Hepatocyte (in vitro differentiated cells): ENCODE measurements at regions not wholly inside any gene's neighbourhood (a gene's known extent, or its start where the extent isn't known, plus 50 kb on each side); places are given as distances from the start of the nearest gene placed in this dataset.

Experiments used
- DNase-seq: peaks from one replicate; pipeline ENCODE4 v3.0.0-alpha.2; 2016; ENCODE audit warnings: low spot score
- H2AFZ ChIP-seq: fragments of 200-600 bp; sonication (generic); 2 replicates; pipeline ENCODE4 v1.6.0; 2016; ENCODE audit warnings: antibody characterized with exemption, mild to moderate bottlenecking
- H3K27ac ChIP-seq: fragments of 200-600 bp; sonication (generic); 2 replicates; pipeline ENCODE4 v1.5.1; 2016; ENCODE audit warnings: mild to moderate bottlenecking
- H3K27me3 ChIP-seq: fragments of 200-600 bp; sonication (generic); 2 replicates; pipeline ENCODE4 v1.6.1; 2016
- H3K36me3 ChIP-seq: fragments of 200-600 bp; sonication (generic); replicated peaks from 2 replicates; pipeline ENCODE4 v1.5.1; 2016; ENCODE audit warnings: low read depth; ENCODE audit not compliant: insufficient read depth
- H3K4me1 ChIP-seq: fragments of 200-600 bp; sonication (generic); 2 replicates; pipeline ENCODE4 v1.5.1; 2016; ENCODE audit warnings: mild to moderate bottlenecking, moderate library complexity; ENCODE audit not compliant: insufficient read depth
- H3K4me2 ChIP-seq: fragments of 200-600 bp; sonication (generic); 2 replicates; pipeline ENCODE4 v1.6.0; 2016
- H3K4me3 ChIP-seq: fragments of 200-600 bp; sonication (generic); 2 replicates; pipeline ENCODE4 v1.5.1; 2016; ENCODE audit warnings: mild to moderate bottlenecking
- H3K79me2 ChIP-seq: fragments of 200-600 bp; sonication (generic); 2 replicates; pipeline ENCODE4 v1.6.0; 2017; ENCODE audit warnings: mild to moderate bottlenecking
- H3K9me2 ChIP-seq: fragments of 200-600 bp; sonication (generic); replicated peaks from 2 replicates; pipeline ENCODE4 v1.6.0; 2017; ENCODE audit warnings: mild to moderate bottlenecking; ENCODE audit not compliant: insufficient read depth
- H3K9me3 ChIP-seq: fragments of 200-600 bp; sonication (generic); 2 replicates; pipeline ENCODE4 v1.5.1; 2016; ENCODE audit warnings: low read depth, mild to moderate bottlenecking
- H4K20me1 ChIP-seq: fragments of 200-600 bp; sonication (generic); 2 replicates; pipeline ENCODE4 v1.6.0; 2016; ENCODE audit warnings: mild to moderate bottlenecking; ENCODE audit not compliant: insufficient read depth, poor library complexity, severe bottlenecking
- EZH2 ChIP-seq: fragments of 200-600 bp; sonication (generic); IDR thresholded peaks from 2 replicates; pipeline ENCODE4 v1.6.1; 2016; ENCODE audit warnings: antibody characterized with exemption, mild to moderate bottlenecking, borderline replicate concordance
- EZH2phosphoT487 ChIP-seq: fragments of 200-600 bp; sonication (generic); IDR thresholded peaks from one replicate; pipeline ENCODE4 v1.6.1; 2018; ENCODE audit warnings: antibody characterized with exemption, mild to moderate bottlenecking, low read depth, moderate library complexity; ENCODE audit not compliant: unreplicated experiment, severe bottlenecking
- WGBS: methylation state at CpG from one replicate; pipeline ENCODE4 v1.1.6; 2016; ENCODE audit warnings: low lambda C conversion rate; ENCODE audit errors: missing lambda C conversion rate; 5-methylcytosine and 5-hydroxymethylcytosine counted together
- TF ChIP-seq, protein P1 (sequence below): fragments of 200-600 bp; sonication (generic); IDR thresholded peaks from 2 replicates; pipeline ENCODE4 v1.5.1; 2016; ENCODE audit warnings: antibody characterized with exemption, mild to moderate bottlenecking; ENCODE audit not compliant: poor library complexity

- H3K9me3 ChIP-seq = no peaks in the 10 kb centered on the region
- no peaks in the 10 kb centered on the region for H3K79me2 ChIP-seq
- no peak overlapping the region for H3K4me2 ChIP-seq
- TF ChIP-seq EZH2 = no peak
- TF ChIP-seq, protein P1, sequence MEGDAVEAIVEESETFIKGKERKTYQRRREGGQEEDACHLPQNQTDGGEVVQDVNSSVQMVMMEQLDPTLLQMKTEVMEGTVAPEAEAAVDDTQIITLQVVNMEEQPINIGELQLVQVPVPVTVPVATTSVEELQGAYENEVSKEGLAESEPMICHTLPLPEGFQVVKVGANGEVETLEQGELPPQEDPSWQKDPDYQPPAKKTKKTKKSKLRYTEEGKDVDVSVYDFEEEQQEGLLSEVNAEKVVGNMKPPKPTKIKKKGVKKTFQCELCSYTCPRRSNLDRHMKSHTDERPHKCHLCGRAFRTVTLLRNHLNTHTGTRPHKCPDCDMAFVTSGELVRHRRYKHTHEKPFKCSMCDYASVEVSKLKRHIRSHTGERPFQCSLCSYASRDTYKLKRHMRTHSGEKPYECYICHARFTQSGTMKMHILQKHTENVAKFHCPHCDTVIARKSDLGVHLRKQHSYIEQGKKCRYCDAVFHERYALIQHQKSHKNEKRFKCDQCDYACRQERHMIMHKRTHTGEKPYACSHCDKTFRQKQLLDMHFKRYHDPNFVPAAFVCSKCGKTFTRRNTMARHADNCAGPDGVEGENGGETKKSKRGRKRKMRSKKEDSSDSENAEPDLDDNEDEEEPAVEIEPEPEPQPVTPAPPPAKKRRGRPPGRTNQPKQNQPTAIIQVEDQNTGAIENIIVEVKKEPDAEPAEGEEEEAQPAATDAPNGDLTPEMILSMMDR = no peak
- TF ChIP-seq EZH2phosphoT487 = no peak
- H3K36me3 ChIP-seq = no peaks in the 10 kb centered on the region
- no peaks in the 10 kb centered on the region for H4K20me1 ChIP-seq
- no peak overlapping the region for H3K4me3 ChIP-seq
- 88% methylated on average over 2 of the region's 2 CpGs for WGBS
- H3K4me1 ChIP-seq = no peaks in the 10 kb centered on the region
- H3K9me2 ChIP-seq = no peaks in the 10 kb centered on the region
- H3K27ac ChIP-seq = no peak overlapping the region
- no peak for DNase-seq
- no peaks in the 10 kb centered on the region for H3K27me3 ChIP-seq
- H2AFZ ChIP-seq = no peak overlapping the region
Observed at GRCh38 chr3:74534611-74535010, 79.8 kb downstream of the CNTN3 start.

- H3K9me3 ChIP-seq = no peaks in the 10 kb centered on the region
- no peaks in the 10 kb centered on the region for H3K9me2 ChIP-seq
- TF ChIP-seq EZH2 (no peak), EZH2phosphoT487 (no peak)
- TF ChIP-seq, protein P1 = no peak
- no peak overlapping the region for H2AFZ ChIP-seq
- no peaks in the 10 kb centered on the region for H3K36me3 ChIP-seq
- H3K4me2 ChIP-seq = no peak overlapping the region
- H3K4me3 ChIP-seq = no peak overlapping the region
- H3K27ac ChIP-seq = no peak overlapping the region
- no peaks in the 10 kb centered on the region for H3K27me3 ChIP-seq
- no peaks in the 10 kb centered on the region for H3K79me2 ChIP-seq
- no peak for DNase-seq
- whole genome bisulfite sequencing = 74% methylated on average over 4 of the region's 4 CpGs
- no peaks in the 10 kb centered on the region for H3K4me1 ChIP-seq
- no peaks in the 10 kb centered on the region for H4K20me1 ChIP-seq
Observed at GRCh38 chr3:74532446-74532845, 82.0 kb downstream of the CNTN3 start.

- TF ChIP-seq EZH2phosphoT487 (no peak), EZH2 (no peak)
- TF ChIP-seq, protein P1 = no peak
- Histone ChIP-seq H3K9me3 (no peaks in the 10 kb centered on the region), H3K4me1 (no peaks in the 10 kb centered on the region), H2AFZ (no peak overlapping the region), H3K27ac (no peak overlapping the region), H3K9me2 (no peaks in the 10 kb centered on the region), H4K20me1 (no peaks in the 10 kb centered on the region), H3K36me3 (no peaks in the 10 kb centered on the region), H3K27me3 (no peaks in the 10 kb centered on the region), H3K79me2 (no peaks in the 10 kb centered on the region), H3K4me3 (no peak overlapping the region), H3K4me2 (peak overlapping the region; percentile 17)
- DNase-seq = peak; percentile 18
- 59% methylated on average over 4 of the region's 4 CpGs for WGBS
Observed at GRCh38 chr3:74531491-74531890, 83.0 kb downstream of the CNTN3 start.

DNA sequence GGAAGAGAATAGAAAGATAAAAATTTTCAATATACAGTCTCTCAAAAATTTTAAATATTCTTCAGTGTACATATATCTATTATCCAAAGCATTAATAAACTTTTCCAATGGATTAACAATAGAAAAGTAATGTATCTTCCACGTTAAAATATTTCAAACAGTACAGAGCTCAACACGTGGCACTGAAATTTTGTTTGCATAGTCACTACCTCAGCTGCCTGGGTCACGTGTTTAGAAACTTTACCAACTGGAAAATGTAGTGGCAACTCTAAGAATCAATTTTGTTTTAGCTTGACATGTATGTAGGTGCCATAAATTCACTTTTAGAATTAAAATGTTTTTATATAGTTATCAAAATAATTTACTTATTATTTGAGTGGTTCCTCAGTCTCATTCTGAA lies 85.3 kb downstream of the CNTN3 start:
- H2AFZ ChIP-seq = no peak overlapping the region
- WGBS = 62% methylated on average over 3 of the region's 3 CpGs
- no peaks in the 10 kb centered on the region for H3K36me3 ChIP-seq
- no peaks in the 10 kb centered on the region for H3K27me3 ChIP-seq
- no peaks in the 10 kb centered on the region for H4K20me1 ChIP-seq
- no peak for DNase-seq
- no peaks in the 10 kb centered on the region for H3K4me1 ChIP-seq
- no peaks in the 10 kb centered on the region for H3K79me2 ChIP-seq
- TF ChIP-seq, protein P1 = no peak
- no peak for TF ChIP-seq EZH2phosphoT487
- no peak for TF ChIP-seq EZH2
- H3K4me3 ChIP-seq = no peak overlapping the region
- no peak overlapping the region for H3K27ac ChIP-seq
- H3K9me2 ChIP-seq = no peaks in the 10 kb centered on the region
- H3K4me2 ChIP-seq = no peak overlapping the region
- H3K9me3 ChIP-seq = no peaks in the 10 kb centered on the region
